ENCODE measurements at regions not wholly inside any gene's neighbourhood (a gene's known extent, or its start where the extent isn't known, plus 50 kb on each side); places are given as distances from the start of the nearest gene placed in this dataset.

DNA sequence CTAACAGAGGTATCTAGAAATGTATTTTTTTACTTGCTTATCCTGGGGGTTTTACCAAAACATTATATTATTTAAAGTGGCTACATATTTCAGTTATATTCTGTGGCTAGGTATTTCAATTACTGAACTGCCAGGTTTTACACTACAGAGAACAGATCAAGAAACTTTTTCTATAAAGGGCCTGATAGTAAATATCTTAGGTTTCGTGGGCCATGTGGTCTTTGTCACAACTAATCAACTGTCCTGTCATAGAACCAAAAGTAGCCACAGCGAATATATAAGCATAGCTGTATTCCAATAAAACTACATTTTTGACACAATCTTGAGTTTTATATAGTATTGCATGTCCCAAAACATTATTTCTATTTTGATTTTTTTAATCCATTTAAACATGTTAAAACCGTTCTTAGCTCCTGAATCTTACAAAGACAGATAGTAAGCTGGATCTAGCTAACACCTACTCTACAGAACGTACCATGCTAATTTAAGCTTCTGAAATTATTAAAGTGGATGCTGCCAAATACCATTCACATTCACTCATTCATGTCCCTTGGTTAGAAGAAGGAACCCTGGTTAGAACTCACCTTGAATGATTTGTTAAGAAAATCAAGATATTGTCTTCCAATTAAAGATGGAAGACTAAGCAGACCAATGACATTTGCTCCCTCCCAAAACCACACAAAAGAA lies 118.2 kb upstream of the TGFBR2 start:
- Histone ChIP-seq H3K4me3 (ENCODE audit: low read length, poor library complexity, severe bottlenecking) (no peak overlapping the region), H3K9me2 (replicated peaks; ENCODE audit: low read depth, low read length) (no peaks in the 10 kb centered on the region), H4K20me1 (ENCODE audit: insufficient read depth, low read length, poor library complexity, severe bottlenecking) (no peaks in the 10 kb centered on the region), H3K9ac (ENCODE audit: low read depth, low read length, poor library complexity, severe bottlenecking) (no peak overlapping the region), H3K9me3 (ENCODE audit: insufficient read depth, low read depth, low read length) (no peaks in the 10 kb centered on the region), H2AFZ (ENCODE audit: low read length) (no peak overlapping the region), H3F3A (ENCODE audit: low read depth) (no peaks in the 10 kb centered on the region), H3K27me3 (ENCODE audit: insufficient read depth, low read length, poor library complexity, severe bottlenecking) (no peaks in the 10 kb centered on the region), H3K4me1 (ENCODE audit: insufficient read depth, low read length, poor library complexity, severe bottlenecking) (no peaks in the 10 kb centered on the region), H3K4me2 (ENCODE audit: low read depth, low read length, poor library complexity, severe bottlenecking) (no peak overlapping the region), H3K79me2 (ENCODE audit: insufficient read depth, low read length) (no peaks in the 10 kb centered on the region), H3K36me3 (ENCODE audit: insufficient read depth, low read length) (no peaks in the 10 kb centered on the region)
- TF ChIP-seq, protein P1, sequence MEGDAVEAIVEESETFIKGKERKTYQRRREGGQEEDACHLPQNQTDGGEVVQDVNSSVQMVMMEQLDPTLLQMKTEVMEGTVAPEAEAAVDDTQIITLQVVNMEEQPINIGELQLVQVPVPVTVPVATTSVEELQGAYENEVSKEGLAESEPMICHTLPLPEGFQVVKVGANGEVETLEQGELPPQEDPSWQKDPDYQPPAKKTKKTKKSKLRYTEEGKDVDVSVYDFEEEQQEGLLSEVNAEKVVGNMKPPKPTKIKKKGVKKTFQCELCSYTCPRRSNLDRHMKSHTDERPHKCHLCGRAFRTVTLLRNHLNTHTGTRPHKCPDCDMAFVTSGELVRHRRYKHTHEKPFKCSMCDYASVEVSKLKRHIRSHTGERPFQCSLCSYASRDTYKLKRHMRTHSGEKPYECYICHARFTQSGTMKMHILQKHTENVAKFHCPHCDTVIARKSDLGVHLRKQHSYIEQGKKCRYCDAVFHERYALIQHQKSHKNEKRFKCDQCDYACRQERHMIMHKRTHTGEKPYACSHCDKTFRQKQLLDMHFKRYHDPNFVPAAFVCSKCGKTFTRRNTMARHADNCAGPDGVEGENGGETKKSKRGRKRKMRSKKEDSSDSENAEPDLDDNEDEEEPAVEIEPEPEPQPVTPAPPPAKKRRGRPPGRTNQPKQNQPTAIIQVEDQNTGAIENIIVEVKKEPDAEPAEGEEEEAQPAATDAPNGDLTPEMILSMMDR (conservative IDR thresholded peaks at IDR 0.05; ENCODE audit: low read length) = no peak
- TF ChIP-seq EZH2phosphoT487 (IDR thresholded peaks at IDR 0.05; ENCODE audit: borderline replicate concordance) = no peak

DNA sequence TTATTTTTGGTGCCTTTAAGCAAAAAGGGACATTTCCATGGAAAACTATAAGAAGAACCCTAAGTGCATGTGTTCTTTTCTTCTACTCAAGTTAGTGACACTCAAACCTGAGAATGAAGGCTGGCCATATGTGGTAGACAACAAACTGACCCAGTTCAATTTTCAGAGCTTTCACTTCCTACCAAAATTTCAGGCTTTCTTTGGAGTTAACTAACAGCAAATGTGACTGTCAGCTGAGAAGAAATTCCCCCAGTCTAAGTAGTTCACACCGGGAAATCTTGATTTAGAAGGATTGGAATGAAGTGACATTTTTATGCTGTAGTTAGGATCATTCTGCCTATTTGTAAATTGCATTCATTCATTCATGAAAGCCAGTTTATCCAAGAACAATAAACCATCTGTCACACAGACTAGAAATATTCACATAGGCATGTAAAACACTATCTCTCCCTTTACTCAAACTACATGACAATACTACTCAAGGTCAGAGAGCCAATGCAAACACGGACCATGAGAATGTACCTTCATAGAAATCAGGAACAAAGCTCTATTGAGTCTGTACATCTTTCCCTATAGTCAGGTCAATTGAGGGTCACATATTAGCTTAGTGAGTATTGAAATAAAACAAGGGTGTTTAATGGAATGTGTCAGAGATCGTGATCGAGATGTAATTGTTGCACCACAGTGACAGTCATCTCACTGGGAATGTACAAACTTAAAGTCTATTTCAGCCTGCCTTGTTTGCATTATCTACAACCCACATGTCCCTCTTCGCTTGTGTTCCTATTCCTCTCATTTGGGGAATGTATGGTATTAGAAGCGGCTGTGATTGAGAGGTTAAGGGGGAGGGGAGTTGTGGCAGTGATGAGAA lies 113.8 kb upstream of the TGFBR2 start:
- no peaks in the 10 kb centered on the region for H3K9me3 ChIP-seq (ENCODE audit: insufficient read depth, low read depth, low read length)
- no peaks in the 10 kb centered on the region for H3K79me2 ChIP-seq (ENCODE audit: insufficient read depth, low read length)
- H4K20me1 ChIP-seq (ENCODE audit: insufficient read depth, low read length, poor library complexity, severe bottlenecking) = no peaks in the 10 kb centered on the region
- no peak overlapping the region for H3K4me2 ChIP-seq (ENCODE audit: low read depth, low read length, poor library complexity, severe bottlenecking)
- no peaks in the 10 kb centered on the region for H3F3A ChIP-seq (ENCODE audit: low read depth)
- no peaks in the 10 kb centered on the region for H3K9me2 ChIP-seq (replicated peaks; ENCODE audit: low read depth, low read length)
- H3K4me1 ChIP-seq (ENCODE audit: insufficient read depth, low read length, poor library complexity, severe bottlenecking) = peaks cover 22% of the 10 kb centered on the region
- H3K27me3 ChIP-seq (ENCODE audit: insufficient read depth, low read length, poor library complexity, severe bottlenecking) = no peaks in the 10 kb centered on the region
- H3K9ac ChIP-seq (ENCODE audit: low read depth, low read length, poor library complexity, severe bottlenecking) = no peak overlapping the region
- H3K36me3 ChIP-seq (ENCODE audit: insufficient read depth, low read length) = no peaks in the 10 kb centered on the region
- H3K4me3 ChIP-seq (ENCODE audit: low read length, poor library complexity, severe bottlenecking) = no peak overlapping the region
- TF ChIP-seq, protein P1 (conservative IDR thresholded peaks at IDR 0.05; ENCODE audit: low read length) = no peak
- no peak for TF ChIP-seq EZH2phosphoT487 (IDR thresholded peaks at IDR 0.05; ENCODE audit: borderline replicate concordance)
- no peak overlapping the region for H2AFZ ChIP-seq (ENCODE audit: low read length)

DNA sequence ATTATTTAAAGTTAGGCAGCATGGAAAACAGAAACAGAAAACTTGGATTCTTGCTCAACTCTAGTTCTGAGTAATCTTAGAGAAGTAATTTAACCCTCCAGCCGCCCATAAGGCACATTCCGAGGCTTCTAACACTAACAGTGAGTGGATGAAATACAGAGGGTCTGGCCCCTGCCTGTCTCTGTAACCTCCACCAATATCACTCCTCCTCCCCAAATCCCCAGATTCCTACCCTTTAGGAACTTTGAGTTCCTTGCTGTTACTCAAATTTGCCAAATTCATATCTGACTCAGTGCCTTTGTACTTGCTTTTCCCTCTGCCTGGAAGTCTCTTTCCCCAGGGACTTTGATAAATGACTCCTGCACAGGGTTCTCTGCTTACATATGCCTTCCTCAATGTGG lies 112.5 kb upstream of the TGFBR2 start:
- Histone ChIP-seq H3K4me3 (ENCODE audit: low read length, poor library complexity, severe bottlenecking) (no peak overlapping the region), H3K9me2 (replicated peaks; ENCODE audit: low read depth, low read length) (no peaks in the 10 kb centered on the region), H3K9ac (ENCODE audit: low read depth, low read length, poor library complexity, severe bottlenecking) (no peak overlapping the region), H4K20me1 (ENCODE audit: insufficient read depth, low read length, poor library complexity, severe bottlenecking) (no peaks in the 10 kb centered on the region), H3K79me2 (ENCODE audit: insufficient read depth, low read length) (no peaks in the 10 kb centered on the region), H2AFZ (ENCODE audit: low read length) (no peak overlapping the region), H3K27me3 (ENCODE audit: insufficient read depth, low read length, poor library complexity, severe bottlenecking) (no peaks in the 10 kb centered on the region), H3K36me3 (ENCODE audit: insufficient read depth, low read length) (no peaks in the 10 kb centered on the region), H3F3A (ENCODE audit: low read depth) (no peaks in the 10 kb centered on the region), H3K9me3 (ENCODE audit: insufficient read depth, low read depth, low read length) (no peaks in the 10 kb centered on the region), H3K4me1 (ENCODE audit: insufficient read depth, low read length, poor library complexity, severe bottlenecking) (peaks cover 22% of the 10 kb centered on the region), H3K4me2 (ENCODE audit: low read depth, low read length, poor library complexity, severe bottlenecking) (no peak overlapping the region)
- TF ChIP-seq, protein P1 (conservative IDR thresholded peaks at IDR 0.05; ENCODE audit: low read length) = no peak
- no peak for TF ChIP-seq EZH2phosphoT487 (IDR thresholded peaks at IDR 0.05; ENCODE audit: borderline replicate concordance)
